PFSK-1 (cell line): ENCODE measurements at regions not wholly inside any gene's neighbourhood (a gene's known extent, or its start where the extent isn't known, plus 50 kb on each side); places are given as distances from the start of the nearest gene placed in this dataset.

ENCODE experiments used
- FOXP2 ChIP-seq: optimal IDR thresholded peaks from 2 replicates; pipeline ENCODE3; 2011; ENCODE audit warnings: borderline replicate concordance, control low read depth, inconsistent platforms; ENCODE audit not compliant: insufficient read depth; ENCODE audit errors: extremely low read length, extremely low read depth
- POLR2AphosphoS5 ChIP-seq: IDR thresholded peaks from 2 replicates; pipeline ENCODE4 v1.6.1; 2012; ENCODE audit warnings: low read depth, mild to moderate bottlenecking, control low read depth, low read length, moderate library complexity
- REST ChIP-seq, 2 experiments: IDR thresholded peaks; 2 replicates each; pipeline versions ENCODE4 v1.6.1 to v1.8.0; 2011 to 2012; ENCODE audit warnings: low read depth in 2 of 2, low read length in 2 of 2, control low read depth in 1 of 2, inconsistent platforms in 1 of 2, mild to moderate bottlenecking in 1 of 2, moderate library complexity in 1 of 2; ENCODE audit not compliant: insufficient read depth in 1 of 2
- SIN3A ChIP-seq: IDR thresholded peaks from 2 replicates; pipeline ENCODE4 v1.6.1; 2012; ENCODE audit warnings: mild to moderate bottlenecking, low read length, moderate library complexity, borderline replicate concordance; ENCODE audit not compliant: insufficient read depth
- TAF1 ChIP-seq: IDR thresholded peaks from 2 replicates; pipeline ENCODE4 v1.6.1; 2012; ENCODE audit warnings: low read length, control low read depth, borderline replicate concordance; ENCODE audit not compliant: insufficient read depth

GRCh38 chr9:115635680-115636383 lies 517.8 kb upstream of the PAPPA start:
- no peak for TF ChIP-seq TAF1
- no peak for TF ChIP-seq POLR2AphosphoS5
- TF ChIP-seq SIN3A: no peak
- TF ChIP-seq FOXP2: no peak
- no peak for TF ChIP-seq REST (IDR thresholded peaks at IDR 0.05; ENCODE audit: insufficient read depth in 1 of 2, low read depth in 2 of 2, low read length in 2 of 2)

GRCh38 chr9:115636596-115636995 lies 517.0 kb upstream of the PAPPA start:
- TF ChIP-seq TAF1 (no peak), POLR2AphosphoS5 (no peak), REST (IDR thresholded peaks at IDR 0.05; ENCODE audit: insufficient read depth in 1 of 2, low read depth in 2 of 2, low read length in 2 of 2) (no peak), FOXP2 (no peak), SIN3A (no peak)

- TF ChIP-seq TAF1 (no peak), SIN3A (no peak), REST (IDR thresholded peaks at IDR 0.05; ENCODE audit: insufficient read depth in 1 of 2, low read depth in 2 of 2, low read length in 2 of 2) (no peak), POLR2AphosphoS5 (no peak), FOXP2 (no peak)
Measured at GRCh38 chr9:115637661-115638060, 515.9 kb upstream of the PAPPA start.

GRCh38 chr9:115640887-115641286 lies 512.7 kb upstream of the PAPPA start:
- no peak for TF ChIP-seq POLR2AphosphoS5
- TF ChIP-seq SIN3A: no peak
- no peak for TF ChIP-seq FOXP2
- TF ChIP-seq TAF1: no peak
- TF ChIP-seq REST (IDR thresholded peaks at IDR 0.05; ENCODE audit: insufficient read depth in 1 of 2, low read depth in 2 of 2, low read length in 2 of 2): no peak

GRCh38 chr9:115642285-115642684 lies 511.3 kb upstream of the PAPPA start:
- no peak for TF ChIP-seq POLR2AphosphoS5
- TF ChIP-seq SIN3A: no peak
- no peak for TF ChIP-seq REST (IDR thresholded peaks at IDR 0.05; ENCODE audit: insufficient read depth in 1 of 2, low read depth in 2 of 2, low read length in 2 of 2)
- no peak for TF ChIP-seq FOXP2
- no peak for TF ChIP-seq TAF1
